Stimulated activated effector memory CD8-positive, alpha-beta T cell treated with anti-CD3 and anti-CD28 coated beads, Interleukin-12 subunit alpha, Interleukin-12 subunit beta, amount 100 ng/mL, for 72 hours (primary cell): ENCODE measurements at regions not wholly inside any gene's neighbourhood (a gene's known extent, or its start where the extent isn't known, plus 50 kb on each side); places are given as distances from the start of the nearest gene placed in this dataset.
"Not testable (repeated sequence)": the region's sequence is repeated elsewhere in the genome, so short reads cannot be mapped to it uniquely, and the experiment has no call there.

Source experiments
- ATAC-seq: fragments of 150-1000 bp; cut with Tn5 transposase; 2 replicates; pipeline ENCODE4 v1.10.0; 2021
- DNase-seq, 2 donors: peaks; one replicate each; pipeline ENCODE4 v3.0.0; 2021 to 2022; ENCODE audit warnings: low spot score in 2 of 2
- H3K27ac Mint-ChIP-seq: one replicate; pipeline ENCODE4 v1.8.0; 2022; ENCODE audit warnings: mild to moderate bottlenecking, mixed read lengths
- H3K36me3 Mint-ChIP-seq: one replicate; pipeline ENCODE4 v1.8.0; 2022; ENCODE audit warnings: mild to moderate bottlenecking, mixed read lengths
- H3K4me1 Mint-ChIP-seq: one replicate; pipeline ENCODE4 v1.8.0; 2022; ENCODE audit warnings: mixed read lengths
- H3K4me3 Mint-ChIP-seq: one replicate; pipeline ENCODE4 v1.8.0; 2022; ENCODE audit warnings: mild to moderate bottlenecking, mixed read lengths
- H3K9me3 Mint-ChIP-seq: one replicate; pipeline ENCODE4 v1.8.0; 2022; ENCODE audit warnings: mixed read lengths

DNA sequence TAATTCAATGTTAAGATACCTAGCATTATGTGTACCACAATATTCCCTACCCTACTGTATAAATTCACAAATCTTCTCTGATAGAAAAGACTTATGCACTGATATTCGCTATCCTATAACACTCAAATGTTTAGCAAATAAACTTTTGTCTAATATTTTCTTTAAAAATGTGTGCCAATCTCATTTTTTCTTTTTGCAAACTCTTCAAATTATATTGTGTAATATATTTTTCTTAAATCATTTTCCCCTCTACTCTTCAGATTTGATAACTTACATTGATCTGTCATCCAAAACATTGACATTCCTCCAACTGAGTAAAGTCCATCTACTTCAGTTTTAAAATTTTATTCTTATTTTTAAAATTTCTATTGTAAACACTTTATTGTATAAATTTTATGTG, 240.2 kb upstream of the CNTNAP2 start:
- H3K4me3 Mint-ChIP-seq: no peak overlapping the region
- peaks cover 15% of the 10 kb centered on the region for H3K9me3 Mint-ChIP-seq
- H3K27ac Mint-ChIP-seq: no peak overlapping the region
- DNase-seq (no peak), ATAC-seq (no peak)
- H3K36me3 Mint-ChIP-seq: no peaks in the 10 kb centered on the region
- no peaks in the 10 kb centered on the region for H3K4me1 Mint-ChIP-seq

DNA sequence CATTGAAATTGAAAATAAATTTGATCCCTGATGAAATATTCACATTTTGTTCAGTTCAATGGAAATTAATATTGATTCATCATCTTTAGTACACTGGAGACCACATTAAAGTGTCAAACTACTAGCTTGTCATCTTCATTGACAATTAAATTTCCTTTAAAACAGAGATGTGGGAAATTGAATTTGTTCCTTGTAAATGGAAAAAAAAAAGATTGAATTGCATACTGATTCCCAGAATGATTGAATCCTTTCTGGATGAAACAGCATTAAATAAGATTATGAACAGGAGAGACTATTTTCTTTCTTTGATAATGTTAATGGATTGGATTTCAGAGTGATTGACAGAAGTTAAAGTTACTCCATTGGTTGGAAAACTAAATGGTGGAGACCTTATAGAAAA, 241.3 kb upstream of the CNTNAP2 start:
- Mint-ChIP-seq H3K27ac (no peak overlapping the region), H3K4me3 (no peak overlapping the region)
- no peak for ATAC-seq

GRCh38 chr7:145868935-145869334, 247.7 kb upstream of the CNTNAP2 start:
- H3K4me3 Mint-ChIP-seq: no peak overlapping the region
- DNase-seq: no peak
- peaks cover 29% of the 10 kb centered on the region for H3K9me3 Mint-ChIP-seq
- H3K4me1 Mint-ChIP-seq: no peaks in the 10 kb centered on the region
- no peaks in the 10 kb centered on the region for H3K36me3 Mint-ChIP-seq
- no peak for ATAC-seq
- no peak overlapping the region for H3K27ac Mint-ChIP-seq

More for the DNA sequence above, 241.3 kb upstream of the CNTNAP2 start:
- DNase-seq: no peak
- no peaks in the 10 kb centered on the region for H3K4me1 Mint-ChIP-seq
- peaks cover 15% of the 10 kb centered on the region for H3K9me3 Mint-ChIP-seq
- no peaks in the 10 kb centered on the region for H3K36me3 Mint-ChIP-seq

DNA sequence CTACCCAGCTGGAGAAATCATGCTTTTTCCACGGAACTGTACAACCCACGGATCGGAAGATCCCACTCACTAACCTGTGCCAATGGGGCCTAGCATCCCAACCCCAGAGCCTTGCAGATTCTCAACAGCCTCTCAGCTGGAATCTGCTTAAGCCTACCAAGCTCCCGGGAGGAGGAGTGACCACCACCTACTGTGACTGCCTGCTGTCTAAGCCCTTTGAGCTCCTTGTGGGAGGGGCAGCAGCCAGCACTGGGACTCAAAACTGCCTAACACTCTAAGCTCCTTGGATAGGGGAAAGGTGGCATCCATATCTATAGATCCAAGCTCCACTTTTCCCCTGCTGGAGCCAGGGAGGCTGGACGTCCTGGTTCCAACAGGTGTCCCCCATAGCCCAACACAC, 254.4 kb upstream of the CNTNAP2 start:
- ATAC-seq: no peak

GRCh38 chr7:145860809-145861208, 255.8 kb upstream of the CNTNAP2 start:
- Mint-ChIP-seq H3K27ac (no peak overlapping the region), H3K4me3 (no peak overlapping the region), H3K4me1 (no peaks in the 10 kb centered on the region), H3K36me3 (no peaks in the 10 kb centered on the region), H3K9me3 (peaks cover 14% of the 10 kb centered on the region)
- ATAC-seq (no peak), DNase-seq (no peak)

More for the DNA sequence above, 254.4 kb upstream of the CNTNAP2 start:
- no peak for DNase-seq
- Mint-ChIP-seq H3K27ac (no peak overlapping the region), H3K9me3 (peaks cover 20% of the 10 kb centered on the region), H3K36me3 (no peaks in the 10 kb centered on the region), H3K4me1 (no peaks in the 10 kb centered on the region), H3K4me3 (no peak overlapping the region)

DNA sequence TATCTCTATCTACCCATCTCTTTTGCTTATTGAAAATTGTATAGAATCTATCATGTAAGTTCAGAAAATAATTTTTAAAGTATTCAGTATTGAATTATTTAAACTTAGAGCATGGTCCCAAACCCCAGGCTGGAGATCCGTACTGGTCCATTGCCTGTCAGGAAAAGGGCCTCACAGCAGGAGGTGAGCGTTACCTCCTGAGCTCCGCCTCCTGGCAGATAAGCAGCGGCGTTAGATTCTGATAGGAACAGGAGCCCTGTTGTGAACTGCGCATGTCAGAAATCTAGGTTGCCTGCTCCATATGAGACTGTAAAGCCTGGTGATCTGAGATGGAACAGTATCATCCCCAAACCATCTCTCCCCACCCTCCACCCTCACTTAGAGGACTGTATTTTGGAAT, 266.0 kb upstream of the CNTNAP2 start:
- H3K27ac Mint-ChIP-seq: no peak overlapping the region
- H3K4me3 Mint-ChIP-seq: no peak overlapping the region
- no peaks in the 10 kb centered on the region for H3K36me3 Mint-ChIP-seq
- ATAC-seq: no peak
- H3K4me1 Mint-ChIP-seq: no peaks in the 10 kb centered on the region
- H3K9me3 Mint-ChIP-seq: peaks cover 17% of the 10 kb centered on the region
- DNase-seq: no peak

DNA sequence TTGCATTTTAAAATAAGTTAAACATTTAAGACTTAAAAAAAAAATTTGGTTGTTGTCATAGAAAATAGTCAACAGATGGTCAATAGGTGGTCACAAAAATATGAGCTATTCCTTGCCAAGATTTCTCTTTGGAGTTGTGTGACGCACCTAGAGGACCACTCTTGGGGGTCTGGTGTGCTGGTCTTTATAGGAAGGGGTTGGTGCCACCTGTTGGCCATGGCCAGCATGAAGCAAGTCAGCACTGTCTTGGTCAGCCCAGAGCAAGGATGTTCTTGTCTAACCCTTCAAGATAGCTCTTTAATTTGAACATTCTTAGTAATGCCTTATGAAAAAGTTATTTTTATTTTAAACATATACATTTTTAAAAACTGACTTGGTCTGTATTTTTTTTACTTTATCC, 267.9 kb upstream of the CNTNAP2 start:
- ATAC-seq: no peak
- no peaks in the 10 kb centered on the region for H3K36me3 Mint-ChIP-seq
- no peak overlapping the region for H3K4me3 Mint-ChIP-seq
- H3K9me3 Mint-ChIP-seq: peaks cover 17% of the 10 kb centered on the region
- no peak for DNase-seq
- no peak overlapping the region for H3K27ac Mint-ChIP-seq
- H3K4me1 Mint-ChIP-seq: no peaks in the 10 kb centered on the region

DNA sequence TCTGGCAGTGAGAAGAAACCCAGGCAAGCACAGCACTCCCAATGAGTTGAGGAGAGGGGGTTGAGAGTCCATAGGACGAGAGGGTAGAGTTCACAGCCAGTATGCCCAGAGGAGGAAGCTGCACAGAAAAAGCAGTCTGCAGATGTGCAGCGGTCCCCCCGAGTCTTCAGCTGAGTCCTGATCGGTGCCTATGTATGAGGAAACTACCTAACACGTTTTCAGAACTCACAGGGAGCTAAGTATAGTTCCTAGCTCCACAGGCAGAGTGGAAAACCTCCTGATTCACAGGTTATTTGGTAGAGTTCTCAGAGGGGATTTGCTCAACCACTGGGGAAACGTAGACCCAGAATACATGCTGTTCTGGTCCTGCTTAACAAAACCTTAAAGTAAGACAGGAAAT, 271.3 kb upstream of the CNTNAP2 start:
- no peak overlapping the region for H3K27ac Mint-ChIP-seq
- H3K9me3 Mint-ChIP-seq: peaks cover 22% of the 10 kb centered on the region
- DNase-seq: no peak
- H3K4me3 Mint-ChIP-seq: no peak overlapping the region
- ATAC-seq: no peak
- no peaks in the 10 kb centered on the region for H3K4me1 Mint-ChIP-seq
- H3K36me3 Mint-ChIP-seq: no peaks in the 10 kb centered on the region

- no peak overlapping the region for H3K4me3 Mint-ChIP-seq
- H3K27ac Mint-ChIP-seq: no peak overlapping the region
- H3K4me1 Mint-ChIP-seq: no peaks in the 10 kb centered on the region
- no peaks in the 10 kb centered on the region for H3K36me3 Mint-ChIP-seq
- ATAC-seq (no peak), DNase-seq (no peak)
- peaks cover 32% of the 10 kb centered on the region for H3K9me3 Mint-ChIP-seq
These were observed 276.8 kb upstream of the CNTNAP2 start for GRCh38 chr7:145839814-145840213.

DNA sequence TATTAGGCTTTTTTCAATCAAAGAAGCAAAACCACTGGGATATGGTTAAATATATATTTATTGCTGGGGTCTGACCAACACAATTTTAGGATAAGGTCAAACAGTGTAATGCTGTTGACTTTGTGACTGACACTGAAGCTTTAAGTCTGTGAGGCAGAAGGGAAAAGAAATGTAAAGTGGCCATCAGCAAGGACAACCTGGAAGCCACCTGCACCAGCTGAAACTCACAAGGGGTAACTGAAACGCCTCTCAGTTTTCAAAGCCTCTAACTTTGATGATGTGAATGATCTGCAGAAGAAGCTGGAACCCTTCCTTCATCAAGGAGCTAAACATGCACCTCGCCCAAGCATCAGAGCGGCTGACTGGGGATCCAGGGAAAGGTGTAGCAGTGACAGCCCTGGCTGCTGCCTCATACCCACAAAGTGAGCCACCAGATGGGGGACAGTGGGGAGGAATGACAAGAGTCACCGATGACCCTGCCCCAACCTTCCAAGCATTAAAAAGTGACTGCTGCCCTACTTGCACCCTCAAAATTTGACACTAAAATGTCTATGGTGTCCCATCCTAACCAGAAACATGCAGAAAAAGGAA, 284.9 kb upstream of the CNTNAP2 start:
- H3K4me3 Mint-ChIP-seq: no peak overlapping the region
- H3K36me3 Mint-ChIP-seq: no peaks in the 10 kb centered on the region
- no peak for ATAC-seq
- peaks cover 22% of the 10 kb centered on the region for H3K9me3 Mint-ChIP-seq
- DNase-seq: no peak
- no peak overlapping the region for H3K27ac Mint-ChIP-seq
- no peaks in the 10 kb centered on the region for H3K4me1 Mint-ChIP-seq

- Mint-ChIP-seq H3K4me3 (no peak overlapping the region), H3K4me1 (no peaks in the 10 kb centered on the region), H3K27ac (no peak overlapping the region), H3K36me3 (peaks cover 6% of the 10 kb centered on the region), H3K9me3 (peaks cover 17% of the 10 kb centered on the region)
- DNase-seq (no peak), ATAC-seq (no peak)
These were observed 298.9 kb upstream of the CNTNAP2 start for GRCh38 chr7:145817687-145818086.

DNA sequence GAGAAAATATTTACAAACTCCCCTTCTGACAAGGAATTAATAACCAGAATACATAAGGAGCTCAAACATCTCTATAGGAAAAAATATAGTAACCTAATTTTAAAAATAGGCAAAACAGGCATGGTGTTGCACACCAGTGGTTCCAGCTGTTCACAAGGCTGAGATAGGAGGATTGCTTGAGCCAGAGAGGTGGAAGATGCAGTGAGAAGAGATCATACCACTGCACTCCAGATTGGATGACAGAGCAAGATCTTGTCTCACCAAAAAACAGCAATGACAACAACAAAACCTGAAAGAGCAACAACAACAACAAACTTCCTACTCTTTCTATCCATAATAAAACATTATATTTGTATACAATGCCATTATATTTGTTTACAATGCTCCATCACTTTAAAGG, 304.4 kb upstream of the CNTNAP2 start:
- ATAC-seq (no peak), DNase-seq (no peak)
- Mint-ChIP-seq H3K4me3 (no peak overlapping the region), H3K27ac (no peak overlapping the region), H3K36me3 (no peaks in the 10 kb centered on the region), H3K4me1 (no peaks in the 10 kb centered on the region), H3K9me3 (peaks cover 18% of the 10 kb centered on the region)

- H3K4me3 Mint-ChIP-seq, H3K4me1 Mint-ChIP-seq, H3K27ac Mint-ChIP-seq, ATAC-seq, H3K36me3 Mint-ChIP-seq, DNase-seq: not testable (repeated sequence)
- peaks cover 23% of the 10 kb centered on the region for H3K9me3 Mint-ChIP-seq
These were observed 311.1 kb upstream of the CNTNAP2 start for GRCh38 chr7:145805496-145805895.

- Mint-ChIP-seq H3K4me3 (no peak overlapping the region), H3K4me1 (no peaks in the 10 kb centered on the region), H3K36me3 (no peaks in the 10 kb centered on the region), H3K9me3 (peaks cover 28% of the 10 kb centered on the region), H3K27ac (no peak overlapping the region)
- DNase-seq (no peak), ATAC-seq (no peak)
These were observed 319.1 kb upstream of the CNTNAP2 start for GRCh38 chr7:145797507-145797906.

GRCh38 chr7:145795132-145795531, 321.5 kb upstream of the CNTNAP2 start:
- Mint-ChIP-seq H3K4me3 (no peak overlapping the region), H3K27ac (no peak overlapping the region), H3K9me3 (peaks cover 24% of the 10 kb centered on the region), H3K36me3 (no peaks in the 10 kb centered on the region), H3K4me1 (no peaks in the 10 kb centered on the region)
- DNase-seq (no peak), ATAC-seq (no peak)

- DNase-seq: no peak
- no peak for ATAC-seq
- H3K4me3 Mint-ChIP-seq: no peak overlapping the region
- H3K9me3 Mint-ChIP-seq: peaks cover 5% of the 10 kb centered on the region
- no peaks in the 10 kb centered on the region for H3K4me1 Mint-ChIP-seq
- no peaks in the 10 kb centered on the region for H3K36me3 Mint-ChIP-seq
- H3K27ac Mint-ChIP-seq: no peak overlapping the region
These were observed 331.5 kb upstream of the CNTNAP2 start for GRCh38 chr7:145784809-145785780.
